Transverse colon (tissue), 4 donors: ENCODE measurements at regions not wholly inside any gene's neighbourhood (a gene's known extent, or its start where the extent isn't known, plus 50 kb on each side); places are given as distances from the start of the nearest gene placed in this dataset.

Source experiments
- CTCF ChIP-seq, 5 experiments: fragments of 200-600 bp in 3 of 5; fragments of 450-650 bp in 2 of 5; sonication (generic) in 3 of 5; IDR thresholded peaks; 1 replicate in 2 of 5; 2 replicates in 3 of 5; pipeline ENCODE4 v1.5.1; 2016 to 2017; ENCODE audit warnings: antibody characterized with exemption in 5 of 5, inconsistent platforms in 3 of 5, mild to moderate bottlenecking in 2 of 5, moderate library complexity in 1 of 5
- POLR2A ChIP-seq: fragments of 450-650 bp; IDR thresholded peaks from one replicate; pipeline ENCODE4 v1.6.1; 2016; ENCODE audit warnings: antibody characterized with exemption, mild to moderate bottlenecking, moderate library complexity
- POLR2AphosphoS5 ChIP-seq, 3 donors: sonication (generic); formaldehyde crosslinking; IDR thresholded peaks; one replicate each; pipeline ENCODE4 v1.6.1; 2016; ENCODE audit warnings: antibody characterized with exemption in 3 of 3

- TF ChIP-seq POLR2A (no peak), CTCF (IDR thresholded peaks at IDR 0.05) (no peak), POLR2AphosphoS5 (IDR thresholded peaks at IDR 0.05) (no peak)
These were observed 142.0 kb downstream of the TDRD15 start for GRCh38 chr2:21265752-21266151.
